Lung (tissue), 11 donors: ENCODE measurements at regions not wholly inside any gene's neighbourhood (a gene's known extent, or its start where the extent isn't known, plus 50 kb on each side); places are given as distances from the start of the nearest gene placed in this dataset.

Experiments used
- ATAC-seq: fragments of 200-7000 bp; cut with Tn5 transposase; one replicate; pipeline ENCODE4 v1.9.1; 2020; ENCODE audit warnings: moderate number of reproducible peaks; ENCODE audit not compliant: insufficient read depth, low FRiP score
- DNase-seq, 3 donors: peaks; one replicate each; pipeline ENCODE4 v3.0.0-alpha.2; 2013 to 2017
- H3K27ac ChIP-seq, 2 donors: one replicate each; pipeline ENCODE4 v1.5.1; 2013; ENCODE audit warnings: mild to moderate bottlenecking in 2 of 2, moderate library complexity in 2 of 2, control low read depth in 1 of 2, inconsistent platforms in 1 of 2, low read depth in 1 of 2, low read length in 1 of 2
- H3K27me3 ChIP-seq, 3 donors: one replicate each; pipeline ENCODE4 v1.5.1; 2013; ENCODE audit warnings: low read length in 2 of 3; ENCODE audit not compliant: control insufficient read depth in 3 of 3, insufficient read depth in 3 of 3
- H3K36me3 ChIP-seq, 4 donors: one replicate each; pipeline ENCODE4 v1.5.1; 2013; ENCODE audit warnings: low read length in 4 of 4, mild to moderate bottlenecking in 1 of 4, moderate library complexity in 1 of 4; ENCODE audit not compliant: control insufficient read depth in 4 of 4, insufficient read depth in 4 of 4
- H3K4me1 ChIP-seq, 5 donors: one replicate each; pipeline ENCODE4 v1.5.1; 2013; ENCODE audit warnings: low read length in 5 of 5, mild to moderate bottlenecking in 2 of 5, moderate library complexity in 1 of 5; ENCODE audit not compliant: control insufficient read depth in 5 of 5, insufficient read depth in 5 of 5
- H3K4me3 ChIP-seq: one replicate; pipeline ENCODE4 v1.5.1; 2013; ENCODE audit warnings: mild to moderate bottlenecking, control low read depth, moderate library complexity
- H3K9ac ChIP-seq, 2 donors: one replicate each; pipeline ENCODE4 v1.5.1; 2013; ENCODE audit warnings: low read length in 2 of 2, control low read depth in 1 of 2; ENCODE audit not compliant: insufficient read depth in 1 of 2
- H3K9me3 ChIP-seq, 4 donors: one replicate each; pipeline ENCODE4 v1.5.1; 2013; ENCODE audit warnings: low read length in 3 of 4, mild to moderate bottlenecking in 1 of 4, moderate library complexity in 1 of 4; ENCODE audit not compliant: control insufficient read depth in 4 of 4, insufficient read depth in 3 of 4
- CTCF ChIP-seq: IDR thresholded peaks from 2 replicates; pipeline ENCODE4 v1.5.1; 2012; ENCODE audit warnings: mild to moderate bottlenecking; ENCODE audit errors: control extremely low read depth, extremely low read depth
- WGBS, 2 donors: extraction: QIAGEN DNeasy Blood & Tissue Kit; methylation state at CpG; one replicate each; pipeline ENCODE4 v1.1.7; 2013; 5-methylcytosine and 5-hydroxymethylcytosine counted together
- donor health status: control.
- donor health status: control.
- donor health status: Bipolar disorder and iron deficiency.
- donor health status: healthy.
- donor health status: DM: yes; HTN: yes; CAD: no.

- H3K4me3 ChIP-seq, result no peak overlapping the region
- DNase-seq (no peak), ATAC-seq (no peak)
- no peaks in the 10 kb centered on the region for H3K4me1 ChIP-seq
- no peaks in the 10 kb centered on the region for H3K36me3 ChIP-seq
- TF ChIP-seq CTCF, result no peak
- WGBS, 2 donors, result 88 to 89% methylated on average over 8 of the region's 8 CpGs
- no peaks in the 10 kb centered on the region for H3K9me3 ChIP-seq
- H3K9ac ChIP-seq, result no peak overlapping the region
- H3K27me3 ChIP-seq, result peaks cover 0 to 2% (median 0%) of the 10 kb centered on the region in 3 donors
- no peak overlapping the region for H3K27ac ChIP-seq
Observed at GRCh38 chr5:6236858-6237481, 141.4 kb downstream of the MED10 start.

DNA sequence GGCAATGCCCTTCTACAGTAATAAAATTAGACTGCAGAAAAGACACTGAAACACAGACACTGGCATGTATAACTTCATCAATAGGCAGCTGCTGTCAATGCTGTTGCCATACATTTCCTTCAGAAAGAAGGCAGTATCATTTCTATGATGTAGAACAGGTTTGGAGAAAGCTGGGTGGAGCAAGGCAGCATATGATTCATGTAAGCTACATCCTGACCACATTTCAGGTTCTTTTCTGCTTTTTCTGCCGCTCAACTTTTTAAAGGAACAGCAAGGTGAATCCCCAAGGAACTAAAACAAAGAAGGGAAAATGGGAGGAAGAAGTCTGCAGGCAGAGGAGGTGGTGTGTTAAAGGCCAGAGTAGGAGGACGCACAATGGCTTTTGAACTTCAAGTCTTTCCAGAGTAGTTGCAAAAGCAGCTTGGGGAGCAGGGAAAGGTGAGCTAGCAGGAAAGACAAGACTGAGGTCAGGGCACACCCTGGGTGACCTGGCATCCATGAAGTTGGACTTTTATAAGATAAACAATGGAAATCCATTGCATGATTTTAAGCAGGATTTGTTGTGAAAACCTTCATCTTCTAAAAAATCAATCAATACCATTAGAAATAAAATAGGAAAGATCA lies 142.1 kb downstream of the MED10 start:
- Histone ChIP-seq H3K36me3 (no peaks in the 10 kb centered on the region), H3K4me1 (no peaks in the 10 kb centered on the region), H3K9me3 (no peaks in the 10 kb centered on the region), H3K4me3 (no peak overlapping the region), H3K9ac (no peak overlapping the region), H3K27ac (no peak overlapping the region), H3K27me3 (peaks cover 0 to 2% (median 0%) of the 10 kb centered on the region in 3 donors)
- ATAC-seq (no peak), DNase-seq (no peak)
- TF ChIP-seq CTCF, result no peak
- WGBS, 2 donors, result 82 to 91% methylated on average over 2 of the region's 2 CpGs

- Histone ChIP-seq H3K36me3 (no peaks in the 10 kb centered on the region), H3K27ac (no peak overlapping the region), H3K4me3 (no peak overlapping the region), H3K9ac (no peak overlapping the region), H3K27me3 (peaks cover 0 to 2% (median 0%) of the 10 kb centered on the region in 3 donors), H3K9me3 (no peaks in the 10 kb centered on the region), H3K4me1 (no peaks in the 10 kb centered on the region)
- DNase-seq, result no peak
- TF ChIP-seq CTCF, result no peak
- WGBS, 2 donors, result 89 to 93% methylated on average over 3 of the region's 3 CpGs
- ATAC-seq, result no peak
Observed at GRCh38 chr5:6235726-6236125, 142.6 kb downstream of the MED10 start.
